Neural cell (in vitro differentiated cells): ENCODE measurements at regions not wholly inside any gene's neighbourhood (a gene's known extent, or its start where the extent isn't known, plus 50 kb on each side); places are given as distances from the start of the nearest gene placed in this dataset.

Experiments
- H2AFZ ChIP-seq: fragments of 200-600, 300-800 bp; sonication (generic), shearing (Covaris generic); 2 replicates; pipeline ENCODE4 v1.6.0; 2014; ENCODE audit warnings: low read depth, mild to moderate bottlenecking, antibody characterized with exemption, low read length, moderate library complexity
- H3F3A ChIP-seq: fragments of 200-600 bp; shearing (Covaris generic); 2 replicates; pipeline ENCODE4 v1.6.1; 2016; ENCODE audit warnings: mild to moderate bottlenecking, moderate library complexity, mixed read lengths, antibody characterized with exemption, low read length; ENCODE audit not compliant: insufficient read depth, poor library complexity, severe bottlenecking
- H3K27ac ChIP-seq: fragments of 200-600, 300-800 bp; sonication (generic), shearing (Covaris generic); 2 replicates; pipeline ENCODE4 v1.5.1; 2014; ENCODE audit warnings: mild to moderate bottlenecking, low read length, moderate library complexity
- H3K27me3 ChIP-seq: fragments of 300-800, 200-600 bp; sonication (generic), shearing (Covaris generic); 2 replicates; pipeline ENCODE4 v1.6.0; 2014; ENCODE audit warnings: mild to moderate bottlenecking, low read depth, low read length, moderate library complexity; ENCODE audit not compliant: insufficient read depth
- H3K36me3 ChIP-seq: fragments of 300-800, 200-600 bp; sonication (generic), shearing (Covaris generic); 2 replicates; pipeline ENCODE4 v1.5.1; 2014; ENCODE audit warnings: mild to moderate bottlenecking, antibody characterized with exemption, low read length, moderate library complexity; ENCODE audit not compliant: insufficient read depth
- H3K4me2 ChIP-seq: fragments of 300-800, 200-600 bp; sonication (generic), shearing (Covaris generic); 2 replicates; pipeline ENCODE4 v1.6.0; 2014; ENCODE audit warnings: mild to moderate bottlenecking, low read length
- H3K4me3 ChIP-seq: fragments of 300-800, 200-600 bp; sonication (generic), shearing (Covaris generic); 2 replicates; pipeline ENCODE4 v1.5.1; 2014; ENCODE audit warnings: mild to moderate bottlenecking, low read length, moderate library complexity
- H3K79me2 ChIP-seq: fragments of 200-600 bp; shearing (Covaris generic); replicated peaks from 2 replicates; pipeline ENCODE4 v1.6.0; 2014; ENCODE audit warnings: mild to moderate bottlenecking, low read length, moderate library complexity; ENCODE audit not compliant: insufficient read depth
- H3K9ac ChIP-seq: fragments of 300-800, 200-600 bp; sonication (generic), shearing (Covaris generic); 2 replicates; pipeline ENCODE4 v1.6.1; 2016; ENCODE audit warnings: mild to moderate bottlenecking, low read length, mixed read lengths
- H3K9me2 ChIP-seq: fragments of 200-600 bp; shearing (Covaris generic); 2 replicates; pipeline ENCODE4 v1.6.1; 2016; ENCODE audit warnings: mild to moderate bottlenecking, low read length, mixed read lengths; ENCODE audit not compliant: insufficient read depth
- H3K9me3 ChIP-seq: fragments of 200-600, 300-800 bp; sonication (generic), shearing (Covaris generic); 2 replicates; pipeline ENCODE4 v1.6.1; 2016; ENCODE audit warnings: mild to moderate bottlenecking, mixed run types, low read length, moderate library complexity, mixed read lengths
- H4K20me1 ChIP-seq: fragments of 200-600 bp; shearing (Covaris generic); 2 replicates; pipeline ENCODE4 v1.6.1; 2016; ENCODE audit warnings: mild to moderate bottlenecking, mixed run types; ENCODE audit not compliant: insufficient read depth
- EP300 ChIP-seq: fragments of 450-650 bp; conservative IDR thresholded peaks from 2 replicates; pipeline ENCODE4 v1.6.1; 2014; ENCODE audit warnings: antibody characterized with exemption, mild to moderate bottlenecking, moderate library complexity; ENCODE audit not compliant: poor library complexity, severe bottlenecking
- EZH2 ChIP-seq: fragments of 200-600, 300-800 bp; shearing (Covaris generic), sonication (generic); IDR thresholded peaks from 2 replicates; pipeline ENCODE4 v1.6.1; 2014; ENCODE audit warnings: antibody characterized with exemption, low read length, borderline replicate concordance, mild to moderate bottlenecking; ENCODE audit not compliant: insufficient read depth, poor library complexity, severe bottlenecking
- MXI1 ChIP-seq: fragments of 450-650 bp; conservative IDR thresholded peaks from 2 replicates; pipeline ENCODE4 v1.6.1; 2014; ENCODE audit warnings: antibody characterized with exemption, mild to moderate bottlenecking; ENCODE audit not compliant: poor library complexity, severe bottlenecking
- POLR2AphosphoS5 ChIP-seq: IDR thresholded peaks from 2 replicates; pipeline ENCODE4 v1.6.1; 2012
- RAD21 ChIP-seq: fragments of 450-650 bp; conservative IDR thresholded peaks from 2 replicates; pipeline ENCODE4 v1.6.1; 2014; ENCODE audit warnings: antibody characterized with exemption, mild to moderate bottlenecking, moderate library complexity
- REST ChIP-seq: IDR thresholded peaks from 2 replicates; pipeline ENCODE4 v1.6.1; 2012; ENCODE audit warnings: borderline replicate concordance
- SMC3 ChIP-seq: fragments of 450-650 bp; conservative IDR thresholded peaks from 2 replicates; pipeline ENCODE4 v1.6.1; 2014; ENCODE audit warnings: antibody characterized with exemption, mild to moderate bottlenecking, moderate library complexity; ENCODE audit not compliant: poor library complexity
- TAF1 ChIP-seq: IDR thresholded peaks from 2 replicates; pipeline ENCODE4 v1.6.1; 2012; ENCODE audit warnings: low read depth
- TF ChIP-seq, protein P1 (sequence below): fragments of 450-650 bp; IDR thresholded peaks from 2 replicates; pipeline ENCODE4 v1.5.1; 2014; ENCODE audit warnings: antibody characterized with exemption, mild to moderate bottlenecking, moderate library complexity; ENCODE audit not compliant: poor library complexity, severe bottlenecking

GRCh38 chr6:138607478-138608433 is 108.5 kb upstream of the NHSL1 start:
- H3K9me3 ChIP-seq, result no peaks in the 10 kb centered on the region
- no peak overlapping the region for H2AFZ ChIP-seq
- no peaks in the 10 kb centered on the region for H3K79me2 ChIP-seq
- H3K27ac ChIP-seq, result no peak overlapping the region
- no peaks in the 10 kb centered on the region for H4K20me1 ChIP-seq
- no peaks in the 10 kb centered on the region for H3K36me3 ChIP-seq
- no peaks in the 10 kb centered on the region for H3F3A ChIP-seq
- no peak overlapping the region for H3K4me2 ChIP-seq
- no peak overlapping the region for H3K4me3 ChIP-seq
- H3K27me3 ChIP-seq, result no peaks in the 10 kb centered on the region
- H3K9ac ChIP-seq, result no peak overlapping the region
- H3K9me2 ChIP-seq, result no peaks in the 10 kb centered on the region
- TF ChIP-seq EP300, result peak; percentile 84
- TF ChIP-seq RAD21, result no peak
- no peak for TF ChIP-seq MXI1
- TF ChIP-seq EZH2, result no peak
- TF ChIP-seq POLR2AphosphoS5, result peak; percentile 65
- no peak for TF ChIP-seq REST
- no peak for TF ChIP-seq SMC3
- TF ChIP-seq TAF1, result no peak

GRCh38 chr6:138608896-138609295 is 109.6 kb upstream of the NHSL1 start:
- H3K36me3 ChIP-seq, result no peaks in the 10 kb centered on the region
- H2AFZ ChIP-seq, result no peak overlapping the region
- TF ChIP-seq EZH2, result no peak
- TF ChIP-seq RAD21, result no peak
- no peak for TF ChIP-seq EP300
- no peak for TF ChIP-seq POLR2AphosphoS5
- TF ChIP-seq MXI1, result no peak
- TF ChIP-seq SMC3, result no peak
- TF ChIP-seq, protein P1, sequence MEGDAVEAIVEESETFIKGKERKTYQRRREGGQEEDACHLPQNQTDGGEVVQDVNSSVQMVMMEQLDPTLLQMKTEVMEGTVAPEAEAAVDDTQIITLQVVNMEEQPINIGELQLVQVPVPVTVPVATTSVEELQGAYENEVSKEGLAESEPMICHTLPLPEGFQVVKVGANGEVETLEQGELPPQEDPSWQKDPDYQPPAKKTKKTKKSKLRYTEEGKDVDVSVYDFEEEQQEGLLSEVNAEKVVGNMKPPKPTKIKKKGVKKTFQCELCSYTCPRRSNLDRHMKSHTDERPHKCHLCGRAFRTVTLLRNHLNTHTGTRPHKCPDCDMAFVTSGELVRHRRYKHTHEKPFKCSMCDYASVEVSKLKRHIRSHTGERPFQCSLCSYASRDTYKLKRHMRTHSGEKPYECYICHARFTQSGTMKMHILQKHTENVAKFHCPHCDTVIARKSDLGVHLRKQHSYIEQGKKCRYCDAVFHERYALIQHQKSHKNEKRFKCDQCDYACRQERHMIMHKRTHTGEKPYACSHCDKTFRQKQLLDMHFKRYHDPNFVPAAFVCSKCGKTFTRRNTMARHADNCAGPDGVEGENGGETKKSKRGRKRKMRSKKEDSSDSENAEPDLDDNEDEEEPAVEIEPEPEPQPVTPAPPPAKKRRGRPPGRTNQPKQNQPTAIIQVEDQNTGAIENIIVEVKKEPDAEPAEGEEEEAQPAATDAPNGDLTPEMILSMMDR, result no peak
- no peak for TF ChIP-seq TAF1
- no peak for TF ChIP-seq REST
- H3K27ac ChIP-seq, result no peak overlapping the region
- no peak overlapping the region for H3K4me3 ChIP-seq
- no peaks in the 10 kb centered on the region for H3K9me3 ChIP-seq
- H3K27me3 ChIP-seq, result no peaks in the 10 kb centered on the region
- no peaks in the 10 kb centered on the region for H4K20me1 ChIP-seq
- no peak overlapping the region for H3K4me2 ChIP-seq
- H3K79me2 ChIP-seq, result no peaks in the 10 kb centered on the region
- no peak overlapping the region for H3K9ac ChIP-seq
- no peaks in the 10 kb centered on the region for H3F3A ChIP-seq
- no peaks in the 10 kb centered on the region for H3K9me2 ChIP-seq
